ENCODE measurements at regions not wholly inside any gene's neighbourhood (a gene's known extent, or its start where the extent isn't known, plus 50 kb on each side); places are given as distances from the start of the nearest gene placed in this dataset.

- H3K36me3 Mint-ChIP-seq (ENCODE audit: low read depth, unreplicated experiment), result no peaks in the 10 kb centered on the region
- H3K9me3 Mint-ChIP-seq (ENCODE audit: unreplicated experiment), result no peaks in the 10 kb centered on the region
- no peak overlapping the region for H2AFZ ChIP-seq (ENCODE audit: low read depth, low read length)
- no peaks in the 10 kb centered on the region for H3K36me3 ChIP-seq (ENCODE audit: insufficient read depth, low read length)
- FAIRE-seq (no peak), DNase-seq (ENCODE audit: low read depth) (no peak)
- H4K20me1 ChIP-seq (ENCODE audit: insufficient read depth, low read length), result no peaks in the 10 kb centered on the region
- H3K9me3 ChIP-seq (ENCODE audit: insufficient read depth, low read depth, low read length), result no peaks in the 10 kb centered on the region
- no peaks in the 10 kb centered on the region for H3K79me2 ChIP-seq (ENCODE audit: insufficient read depth, low read length)
- no peak overlapping the region for H3K27ac Mint-ChIP-seq (ENCODE audit: unreplicated experiment)
- no peak for TF ChIP-seq EZH2 (IDR thresholded peaks at IDR 0.05; ENCODE audit: insufficient read depth, low read length)
- TF ChIP-seq CTCF (IDR thresholded peaks at IDR 0.05; ENCODE audit: insufficient read depth, low read depth, low read length), result no peak
- H3K9ac ChIP-seq (ENCODE audit: low read length), result no peak overlapping the region
- H3K27me3 Mint-ChIP-seq (ENCODE audit: low read depth, unreplicated experiment), result no peaks in the 10 kb centered on the region
- no peaks in the 10 kb centered on the region for H3K27me3 ChIP-seq (ENCODE audit: insufficient read depth, low read length)
- H3K4me3 Mint-ChIP-seq (ENCODE audit: unreplicated experiment), result no peak overlapping the region
- H3K4me3 ChIP-seq (ENCODE audit: insufficient read depth, low read depth, low read length), result no peak overlapping the region
- no peak overlapping the region for H3K27ac ChIP-seq (ENCODE audit: low read depth, low read length)
- H3K4me1 Mint-ChIP-seq (ENCODE audit: low read depth, unreplicated experiment), result no peaks in the 10 kb centered on the region
- H3K4me2 ChIP-seq (ENCODE audit: low read length), result no peak overlapping the region
- H3K4me1 ChIP-seq (ENCODE audit: insufficient read depth, low read length), result no peaks in the 10 kb centered on the region
Observed at GRCh38 chr12:24270464-24270863, 321.0 kb upstream of the SOX5 start.

- no peak for FAIRE-seq
- no peaks in the 10 kb centered on the region for H3K9me3 Mint-ChIP-seq (ENCODE audit: unreplicated experiment)
- no peak overlapping the region for H2AFZ ChIP-seq (ENCODE audit: low read depth, low read length)
Observed at GRCh38 chr12:24268663-24269186, 319.3 kb upstream of the SOX5 start.

More at GRCh38 chr12:24268663-24269186, 319.3 kb upstream of the SOX5 start:
- no peaks in the 10 kb centered on the region for H3K36me3 ChIP-seq (ENCODE audit: insufficient read depth, low read length)
- Mint-ChIP-seq H3K4me3 (ENCODE audit: unreplicated experiment) (no peak overlapping the region), H3K27me3 (ENCODE audit: low read depth, unreplicated experiment) (no peaks in the 10 kb centered on the region), H3K4me1 (ENCODE audit: low read depth, unreplicated experiment) (no peaks in the 10 kb centered on the region), H3K27ac (ENCODE audit: unreplicated experiment) (no peak overlapping the region), H3K36me3 (ENCODE audit: low read depth, unreplicated experiment) (no peaks in the 10 kb centered on the region)
- TF ChIP-seq CTCF (IDR thresholded peaks at IDR 0.05; ENCODE audit: insufficient read depth, low read depth, low read length) (peak; percentile 12), EZH2 (IDR thresholded peaks at IDR 0.05; ENCODE audit: insufficient read depth, low read length) (no peak)
- no peaks in the 10 kb centered on the region for H3K9me3 ChIP-seq (ENCODE audit: insufficient read depth, low read depth, low read length)
- DNase-seq (ENCODE audit: low read depth), result no peak
- H3K4me2 ChIP-seq (ENCODE audit: low read length), result no peak overlapping the region
- H3K27me3 ChIP-seq (ENCODE audit: insufficient read depth, low read length), result no peaks in the 10 kb centered on the region
- no peak overlapping the region for H3K4me3 ChIP-seq (ENCODE audit: insufficient read depth, low read depth, low read length)
- no peaks in the 10 kb centered on the region for H3K4me1 ChIP-seq (ENCODE audit: insufficient read depth, low read length)
- H3K79me2 ChIP-seq (ENCODE audit: insufficient read depth, low read length), result no peaks in the 10 kb centered on the region
- no peak overlapping the region for H3K27ac ChIP-seq (ENCODE audit: low read depth, low read length)
- no peak overlapping the region for H3K9ac ChIP-seq (ENCODE audit: low read length)
- H4K20me1 ChIP-seq (ENCODE audit: insufficient read depth, low read length), result no peaks in the 10 kb centered on the region
